Loucy (cell line): ENCODE measurements at regions not wholly inside any gene's neighbourhood (a gene's known extent, or its start where the extent isn't known, plus 50 kb on each side); places are given as distances from the start of the nearest gene placed in this dataset.

Experiments
- H2AFZ ChIP-seq: fragments of 200-600 bp; sonication (generic); 2 replicates; pipeline ENCODE4 v1.6.0; 2016; ENCODE audit warnings: antibody characterized with exemption, mild to moderate bottlenecking, low read length, moderate library complexity
- H3F3A ChIP-seq: fragments of 200-600 bp; 2 replicates; pipeline ENCODE4 v1.6.0; 2016; ENCODE audit warnings: antibody characterized with exemption, low read depth, mild to moderate bottlenecking
- H3K27me3 ChIP-seq: fragments of 200-600 bp; sonication (generic); 2 replicates; pipeline ENCODE4 v1.6.1; 2014; ENCODE audit warnings: low read length, mild to moderate bottlenecking; ENCODE audit not compliant: insufficient read depth, poor library complexity, severe bottlenecking
- H3K36me3 ChIP-seq: fragments of 200-600 bp; sonication (generic); 2 replicates; pipeline ENCODE4 v1.6.1; 2016; ENCODE audit warnings: low read length; ENCODE audit not compliant: insufficient read depth
- H3K4me1 ChIP-seq: fragments of 200-600 bp; sonication (generic); 2 replicates; pipeline ENCODE4 v1.5.1; 2014; ENCODE audit warnings: low read length, mild to moderate bottlenecking; ENCODE audit not compliant: insufficient read depth, poor library complexity, severe bottlenecking
- H3K4me2 ChIP-seq: fragments of 200-600 bp; sonication (generic); 2 replicates; pipeline ENCODE4 v1.6.0; 2014; ENCODE audit warnings: antibody characterized with exemption, low read length, low read depth, mild to moderate bottlenecking; ENCODE audit not compliant: poor library complexity, severe bottlenecking
- H3K4me3 ChIP-seq: fragments of 200-600 bp; sonication (generic); 2 replicates; pipeline ENCODE4 v1.5.1; 2014; ENCODE audit warnings: low read length, mild to moderate bottlenecking, mixed read lengths; ENCODE audit not compliant: poor library complexity, severe bottlenecking
- H3K79me2 ChIP-seq: fragments of 200-600 bp; sonication (generic); 2 replicates; pipeline ENCODE4 v1.6.1; 2014; ENCODE audit warnings: low read length; ENCODE audit not compliant: insufficient read depth
- H3K9ac ChIP-seq: fragments of 200-600 bp; sonication (generic); 2 replicates; pipeline ENCODE4 v1.6.0; 2014; ENCODE audit warnings: mild to moderate bottlenecking, low read depth, low read length, moderate library complexity; ENCODE audit not compliant: poor library complexity, severe bottlenecking
- H3K9me2 ChIP-seq: fragments of 200-600 bp; sonication (generic); replicated peaks from 2 replicates; pipeline ENCODE4 v1.6.1; 2016; ENCODE audit warnings: low read depth, low read length, mixed read lengths
- H3K9me3 ChIP-seq: fragments of 200-600 bp; sonication (generic); 2 replicates; pipeline ENCODE4 v1.6.1; 2014; ENCODE audit warnings: mild to moderate bottlenecking, antibody characterized with exemption, low read length, low read depth; ENCODE audit not compliant: insufficient read depth
- H4K20me1 ChIP-seq: fragments of 200-600 bp; sonication (generic); 2 replicates; pipeline ENCODE4 v1.6.0; 2014; ENCODE audit warnings: antibody characterized with exemption, low read length, mild to moderate bottlenecking; ENCODE audit not compliant: insufficient read depth, poor library complexity, severe bottlenecking
- CTCF ChIP-seq: fragments of 200-600 bp; sonication (generic); conservative IDR thresholded peaks from 2 replicates; pipeline ENCODE4 v1.5.1; 2014; ENCODE audit warnings: mild to moderate bottlenecking, antibody characterized with exemption, low read length
- EZH2phosphoT487 ChIP-seq: fragments of 200-600 bp; IDR thresholded peaks from 2 replicates; pipeline ENCODE4 v1.6.1; 2018; ENCODE audit warnings: antibody characterized with exemption, mild to moderate bottlenecking, moderate library complexity, borderline replicate concordance

- H3K4me2 ChIP-seq = no peak overlapping the region
- no peak overlapping the region for H3K9ac ChIP-seq
- H3K79me2 ChIP-seq = no peaks in the 10 kb centered on the region
- no peaks in the 10 kb centered on the region for H3K36me3 ChIP-seq
- no peaks in the 10 kb centered on the region for H3K4me1 ChIP-seq
- H3F3A ChIP-seq = no peaks in the 10 kb centered on the region
- no peaks in the 10 kb centered on the region for H4K20me1 ChIP-seq
- no peak overlapping the region for H3K4me3 ChIP-seq
- no peaks in the 10 kb centered on the region for H3K27me3 ChIP-seq
- no peaks in the 10 kb centered on the region for H3K9me2 ChIP-seq
- no peak overlapping the region for H2AFZ ChIP-seq
- TF ChIP-seq CTCF (no peak), EZH2phosphoT487 (no peak)
- 0 out of 2 replicates have a peak, but pooled peaks cover 2% of the 10 kb centered on the region for H3K9me3 ChIP-seq
These were observed 1292.1 kb upstream of the FLRT2 start for GRCh38 chr14:84237881-84238280.

- Histone ChIP-seq H2AFZ (no peak overlapping the region), H3K27me3 (no peaks in the 10 kb centered on the region), H3K4me1 (no peaks in the 10 kb centered on the region), H3K4me2 (no peak overlapping the region), H3F3A (no peaks in the 10 kb centered on the region), H4K20me1 (no peaks in the 10 kb centered on the region), H3K9me3 (no peaks in the 10 kb centered on the region), H3K79me2 (no peaks in the 10 kb centered on the region), H3K9ac (no peak overlapping the region), H3K9me2 (no peaks in the 10 kb centered on the region), H3K36me3 (no peaks in the 10 kb centered on the region), H3K4me3 (no peak overlapping the region)
- no peak for TF ChIP-seq EZH2phosphoT487
- no peak for TF ChIP-seq CTCF
These were observed 1282.3 kb upstream of the FLRT2 start for GRCh38 chr14:84247693-84248092.

- Histone ChIP-seq H3K9me3 (no peaks in the 10 kb centered on the region), H3K27me3 (no peaks in the 10 kb centered on the region), H3K36me3 (no peaks in the 10 kb centered on the region), H3K4me1 (no peaks in the 10 kb centered on the region), H3K9me2 (no peaks in the 10 kb centered on the region), H3K9ac (no peak overlapping the region), H3K79me2 (no peaks in the 10 kb centered on the region), H3K4me2 (no peak overlapping the region), H3K4me3 (no peak overlapping the region), H2AFZ (no peak overlapping the region), H4K20me1 (no peaks in the 10 kb centered on the region), H3F3A (no peaks in the 10 kb centered on the region)
- no peak for TF ChIP-seq EZH2phosphoT487
These were observed 1279.1 kb upstream of the FLRT2 start for GRCh38 chr14:84250893-84251292.

GRCh38 chr14:84251411-84252115 lies 1278.4 kb upstream of the FLRT2 start:
- Histone ChIP-seq H3F3A (no peaks in the 10 kb centered on the region), H3K4me1 (no peaks in the 10 kb centered on the region), H3K27me3 (no peaks in the 10 kb centered on the region), H3K9ac (no peak overlapping the region), H3K4me2 (no peak overlapping the region), H2AFZ (no peak overlapping the region), H3K36me3 (no peaks in the 10 kb centered on the region), H3K9me2 (no peaks in the 10 kb centered on the region), H3K9me3 (no peaks in the 10 kb centered on the region), H3K79me2 (no peaks in the 10 kb centered on the region), H4K20me1 (no peaks in the 10 kb centered on the region), H3K4me3 (no peak overlapping the region)
- TF ChIP-seq CTCF (no peak), EZH2phosphoT487 (no peak)
